Loucy (cell line): ENCODE measurements at regions not wholly inside any gene's neighbourhood (a gene's known extent, or its start where the extent isn't known, plus 50 kb on each side); places are given as distances from the start of the nearest gene placed in this dataset.

ENCODE experiments used
- H2AFZ ChIP-seq: fragments of 200-600 bp; sonication (generic); 2 replicates; pipeline ENCODE4 v1.6.0; 2016; ENCODE audit warnings: antibody characterized with exemption, mild to moderate bottlenecking, low read length, moderate library complexity
- H3F3A ChIP-seq: fragments of 200-600 bp; 2 replicates; pipeline ENCODE4 v1.6.0; 2016; ENCODE audit warnings: antibody characterized with exemption, low read depth, mild to moderate bottlenecking
- H3K27me3 ChIP-seq: fragments of 200-600 bp; sonication (generic); 2 replicates; pipeline ENCODE4 v1.6.1; 2014; ENCODE audit warnings: low read length, mild to moderate bottlenecking; ENCODE audit not compliant: insufficient read depth, poor library complexity, severe bottlenecking
- H3K36me3 ChIP-seq: fragments of 200-600 bp; sonication (generic); 2 replicates; pipeline ENCODE4 v1.6.1; 2016; ENCODE audit warnings: low read length; ENCODE audit not compliant: insufficient read depth
- H3K4me1 ChIP-seq: fragments of 200-600 bp; sonication (generic); 2 replicates; pipeline ENCODE4 v1.5.1; 2014; ENCODE audit warnings: low read length, mild to moderate bottlenecking; ENCODE audit not compliant: insufficient read depth, poor library complexity, severe bottlenecking
- H3K4me2 ChIP-seq: fragments of 200-600 bp; sonication (generic); 2 replicates; pipeline ENCODE4 v1.6.0; 2014; ENCODE audit warnings: antibody characterized with exemption, low read length, low read depth, mild to moderate bottlenecking; ENCODE audit not compliant: poor library complexity, severe bottlenecking
- H3K4me3 ChIP-seq: fragments of 200-600 bp; sonication (generic); 2 replicates; pipeline ENCODE4 v1.5.1; 2014; ENCODE audit warnings: low read length, mild to moderate bottlenecking, mixed read lengths; ENCODE audit not compliant: poor library complexity, severe bottlenecking
- H3K79me2 ChIP-seq: fragments of 200-600 bp; sonication (generic); 2 replicates; pipeline ENCODE4 v1.6.1; 2014; ENCODE audit warnings: low read length; ENCODE audit not compliant: insufficient read depth
- H3K9ac ChIP-seq: fragments of 200-600 bp; sonication (generic); 2 replicates; pipeline ENCODE4 v1.6.0; 2014; ENCODE audit warnings: mild to moderate bottlenecking, low read depth, low read length, moderate library complexity; ENCODE audit not compliant: poor library complexity, severe bottlenecking
- H3K9me2 ChIP-seq: fragments of 200-600 bp; sonication (generic); replicated peaks from 2 replicates; pipeline ENCODE4 v1.6.1; 2016; ENCODE audit warnings: low read depth, low read length, mixed read lengths
- H3K9me3 ChIP-seq: fragments of 200-600 bp; sonication (generic); 2 replicates; pipeline ENCODE4 v1.6.1; 2014; ENCODE audit warnings: mild to moderate bottlenecking, antibody characterized with exemption, low read length, low read depth; ENCODE audit not compliant: insufficient read depth
- H4K20me1 ChIP-seq: fragments of 200-600 bp; sonication (generic); 2 replicates; pipeline ENCODE4 v1.6.0; 2014; ENCODE audit warnings: antibody characterized with exemption, low read length, mild to moderate bottlenecking; ENCODE audit not compliant: insufficient read depth, poor library complexity, severe bottlenecking
- CTCF ChIP-seq: fragments of 200-600 bp; sonication (generic); conservative IDR thresholded peaks from 2 replicates; pipeline ENCODE4 v1.5.1; 2014; ENCODE audit warnings: mild to moderate bottlenecking, antibody characterized with exemption, low read length
- EZH2phosphoT487 ChIP-seq: fragments of 200-600 bp; IDR thresholded peaks from 2 replicates; pipeline ENCODE4 v1.6.1; 2018; ENCODE audit warnings: antibody characterized with exemption, mild to moderate bottlenecking, moderate library complexity, borderline replicate concordance

- Histone ChIP-seq H3K9me3 (no peaks in the 10 kb centered on the region), H2AFZ (no peak overlapping the region), H3K9me2 (no peaks in the 10 kb centered on the region), H3K79me2 (no peaks in the 10 kb centered on the region), H3K27me3 (no peaks in the 10 kb centered on the region), H4K20me1 (no peaks in the 10 kb centered on the region), H3K36me3 (no peaks in the 10 kb centered on the region), H3K4me3 (no peak overlapping the region), H3F3A (no peaks in the 10 kb centered on the region), H3K4me2 (peak overlapping the region; percentile 10), H3K9ac (no peak overlapping the region), H3K4me1 (peaks cover 32% of the 10 kb centered on the region)
- TF ChIP-seq CTCF: no peak
- no peak for TF ChIP-seq EZH2phosphoT487
Measured at GRCh38 chr14:86357119-86357518, 827.2 kb downstream of the FLRT2 start.

GRCh38 chr14:86346818-86347384 is 817.0 kb downstream of the FLRT2 start:
- no peaks in the 10 kb centered on the region for H3K9me2 ChIP-seq
- H3K4me1 ChIP-seq: peaks cover 11% of the 10 kb centered on the region
- H2AFZ ChIP-seq: peak overlapping the region; percentile 99
- peak overlapping the region; percentile 65 for H3K4me3 ChIP-seq
- no peaks in the 10 kb centered on the region for H3F3A ChIP-seq
- no peaks in the 10 kb centered on the region for H3K79me2 ChIP-seq
- TF ChIP-seq CTCF: no peak
- TF ChIP-seq EZH2phosphoT487: no peak
- peak overlapping the region; percentile 80 for H3K4me2 ChIP-seq
- peak overlapping the region; percentile 63 for H3K9ac ChIP-seq
- no peaks in the 10 kb centered on the region for H4K20me1 ChIP-seq
- no peaks in the 10 kb centered on the region for H3K36me3 ChIP-seq
- no peaks in the 10 kb centered on the region for H3K9me3 ChIP-seq
- no peaks in the 10 kb centered on the region for H3K27me3 ChIP-seq

GRCh38 chr14:86334355-86334754 is 804.4 kb downstream of the FLRT2 start:
- Histone ChIP-seq H3F3A (no peaks in the 10 kb centered on the region), H3K9me2 (no peaks in the 10 kb centered on the region), H3K4me2 (no peak overlapping the region), H3K9ac (no peak overlapping the region), H4K20me1 (no peaks in the 10 kb centered on the region), H3K27me3 (no peaks in the 10 kb centered on the region), H3K4me3 (no peak overlapping the region), H3K36me3 (no peaks in the 10 kb centered on the region), H3K4me1 (no peaks in the 10 kb centered on the region), H2AFZ (peak overlapping the region; percentile 71), H3K79me2 (no peaks in the 10 kb centered on the region), H3K9me3 (no peaks in the 10 kb centered on the region)
- no peak for TF ChIP-seq CTCF
- no peak for TF ChIP-seq EZH2phosphoT487
